ENCODE measurements at regions not wholly inside any gene's neighbourhood (a gene's known extent, or its start where the extent isn't known, plus 50 kb on each side); places are given as distances from the start of the nearest gene placed in this dataset.

DNA sequence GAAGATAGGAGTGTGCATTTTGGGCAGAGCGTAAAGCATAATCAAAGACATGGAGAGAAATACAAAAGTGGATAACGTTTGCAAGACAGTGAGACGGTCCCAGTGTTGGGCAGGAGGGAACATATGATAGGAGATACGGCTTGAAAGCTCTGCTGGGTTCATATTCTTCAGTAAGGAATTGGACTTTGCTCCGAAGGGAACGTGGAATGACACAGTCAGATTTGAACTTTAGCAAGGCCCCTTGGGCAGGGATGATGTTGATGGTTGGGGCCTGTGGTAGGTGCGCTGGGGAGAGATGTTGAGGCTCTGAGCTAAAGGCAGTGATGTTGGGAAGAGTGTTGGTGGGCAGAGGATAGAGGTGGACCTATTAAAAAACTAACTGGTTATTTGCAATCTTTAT lies 143.5 kb upstream of the TBX3 start:
- FAIRE-seq, result no peak
- no peaks in the 10 kb centered on the region for H4K20me1 ChIP-seq (replicated peaks; ENCODE audit: control insufficient read depth, extremely low read depth, insufficient read depth, low read length)
- H3K4me3 ChIP-seq (replicated peaks in 1 of 3; ENCODE audit: insufficient read depth in 1 of 3, low read depth in 1 of 3, low read length in 3 of 3), result no peak overlapping the region
- H3K27ac ChIP-seq (ENCODE audit: insufficient read depth, low read depth, low read length), result no peak overlapping the region
- no peaks in the 10 kb centered on the region for H3K36me3 ChIP-seq (ENCODE audit: control insufficient read depth in 2 of 2, extremely low read depth in 1 of 2, insufficient read depth in 2 of 2, low read length in 2 of 2)
- H3K9me3 ChIP-seq (replicated peaks; ENCODE audit: control insufficient read depth, insufficient read depth, low read length), result peaks cover 5% of the 10 kb centered on the region
- ChIA-PET POLR2A (no interaction called here), CTCF (no interaction called here)
- H3K27me3 ChIP-seq (ENCODE audit: control insufficient read depth in 2 of 2, insufficient read depth in 2 of 2, low read length in 2 of 2), result no peaks in the 10 kb centered on the region
- dilution Hi-C loops (cut with MboI; ENCODE audit: extremely low pct_ligation_motif_present, low sequenced_read_pairs) (no loop called here), intact Hi-C loops (cut with micrococcal nuclease) (no loop called here)
- no peak for TF ChIP-seq FOS (IDR thresholded peaks at IDR 0.05; ENCODE audit: borderline replicate concordance, insufficient read depth, low read length)
- TF ChIP-seq MAX (IDR thresholded peaks at IDR 0.05; ENCODE audit: insufficient read depth, insufficient read length), result no peak
- TF ChIP-seq EZH2 (IDR thresholded peaks at IDR 0.05; ENCODE audit: borderline replicate concordance, low read depth, low read length, severe bottlenecking), result no peak
- no peak for TF ChIP-seq MYC (IDR thresholded peaks at IDR 0.05; ENCODE audit: low read depth, low read length)
- TF ChIP-seq GATA2 (IDR thresholded peaks at IDR 0.05; ENCODE audit: insufficient read depth, insufficient read length, low read depth, low read length), result no peak
- TF ChIP-seq, protein P1, sequence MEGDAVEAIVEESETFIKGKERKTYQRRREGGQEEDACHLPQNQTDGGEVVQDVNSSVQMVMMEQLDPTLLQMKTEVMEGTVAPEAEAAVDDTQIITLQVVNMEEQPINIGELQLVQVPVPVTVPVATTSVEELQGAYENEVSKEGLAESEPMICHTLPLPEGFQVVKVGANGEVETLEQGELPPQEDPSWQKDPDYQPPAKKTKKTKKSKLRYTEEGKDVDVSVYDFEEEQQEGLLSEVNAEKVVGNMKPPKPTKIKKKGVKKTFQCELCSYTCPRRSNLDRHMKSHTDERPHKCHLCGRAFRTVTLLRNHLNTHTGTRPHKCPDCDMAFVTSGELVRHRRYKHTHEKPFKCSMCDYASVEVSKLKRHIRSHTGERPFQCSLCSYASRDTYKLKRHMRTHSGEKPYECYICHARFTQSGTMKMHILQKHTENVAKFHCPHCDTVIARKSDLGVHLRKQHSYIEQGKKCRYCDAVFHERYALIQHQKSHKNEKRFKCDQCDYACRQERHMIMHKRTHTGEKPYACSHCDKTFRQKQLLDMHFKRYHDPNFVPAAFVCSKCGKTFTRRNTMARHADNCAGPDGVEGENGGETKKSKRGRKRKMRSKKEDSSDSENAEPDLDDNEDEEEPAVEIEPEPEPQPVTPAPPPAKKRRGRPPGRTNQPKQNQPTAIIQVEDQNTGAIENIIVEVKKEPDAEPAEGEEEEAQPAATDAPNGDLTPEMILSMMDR (IDR thresholded peaks at IDR 0.05; ENCODE audit: extremely low read depth in 1 of 2, insufficient read depth in 1 of 2, low read depth in 1 of 2, low read length in 2 of 2), result no peak
- no peak for TF ChIP-seq POLR2AphosphoS5 (IDR thresholded peaks at IDR 0.05; ENCODE audit: insufficient read depth, low read depth, low read length)
- TF ChIP-seq POLR2A (IDR thresholded peaks at IDR 0.05; ENCODE audit: low read depth, low read length), result no peak
- TF ChIP-seq JUN (IDR thresholded peaks at IDR 0.05; ENCODE audit: borderline replicate concordance, insufficient read depth, insufficient read length, low read depth), result no peak
- no peak overlapping the region for H3K9ac ChIP-seq (replicated peaks; ENCODE audit: extremely low read depth, insufficient read depth, low read length)
- DNase-seq (ENCODE audit: low read depth, low spot score), result no peak
- H3K9me1 ChIP-seq (replicated peaks; ENCODE audit: control insufficient read depth, extremely low read depth, insufficient read depth, low read length), result no peaks in the 10 kb centered on the region
- no peaks in the 10 kb centered on the region for H3K4me1 ChIP-seq (ENCODE audit: control insufficient read depth, extremely low read depth, insufficient read depth, low read length)
- no peaks in the 10 kb centered on the region for H3K79me2 ChIP-seq (ENCODE audit: control insufficient read depth, insufficient read depth, low read length)
- no peak overlapping the region for H2AFZ ChIP-seq (ENCODE audit: low read depth, low read length)
- no peak overlapping the region for H3K4me2 ChIP-seq (ENCODE audit: insufficient read depth, low read length)
- no TSS peak for BruUV-seq (replicated peaks)

Measured in endothelial cell of umbilical vein (primary cell).